ENCODE measurements at regions not wholly inside any gene's neighbourhood (a gene's known extent, or its start where the extent isn't known, plus 50 kb on each side); places are given as distances from the start of the nearest gene placed in this dataset.

GRCh38 chr5:158553962-158554336 lies 545.8 kb downstream of the EBF1 start:
- no peak for DNase-seq (ENCODE audit: low read depth in 2 of 2)

- DNase-seq (ENCODE audit: low read depth in 2 of 2), result peak; percentile 93 to 94
These were observed 546.3 kb downstream of the EBF1 start for GRCh38 chr5:158553195-158553961.

- no peak for DNase-seq (ENCODE audit: low read depth in 2 of 2)
These were observed 547.5 kb downstream of the EBF1 start for GRCh38 chr5:158552241-158552640.

GRCh38 chr5:158549311-158549710 lies 550.4 kb downstream of the EBF1 start:
- no peak for DNase-seq (ENCODE audit: low read depth in 2 of 2)

- no peak for DNase-seq (ENCODE audit: low read depth in 2 of 2)
These were observed 553.0 kb downstream of the EBF1 start for GRCh38 chr5:158546748-158547147.

- DNase-seq (ENCODE audit: low read depth in 2 of 2), result no peak
These were observed 553.7 kb downstream of the EBF1 start for GRCh38 chr5:158545949-158546530.

- no peak for DNase-seq (ENCODE audit: low read depth in 2 of 2)
These were observed 555.1 kb downstream of the EBF1 start for GRCh38 chr5:158544388-158545339.

- peak in 1 of 2 experiments; percentile 30 for DNase-seq (ENCODE audit: low read depth in 2 of 2)
These were observed 556.0 kb downstream of the EBF1 start for GRCh38 chr5:158543539-158544387.

- no peak for DNase-seq (ENCODE audit: low read depth in 2 of 2)
These were observed 558.0 kb downstream of the EBF1 start for GRCh38 chr5:158541536-158542297.

- DNase-seq (ENCODE audit: low read depth in 2 of 2), result no peak
These were observed 561.1 kb downstream of the EBF1 start for GRCh38 chr5:158538506-158539074.

- DNase-seq (ENCODE audit: low read depth in 2 of 2), result no peak
These were observed 562.4 kb downstream of the EBF1 start for GRCh38 chr5:158537366-158537765.

- DNase-seq (ENCODE audit: low read depth in 2 of 2), result no peak
These were observed 565.5 kb downstream of the EBF1 start for GRCh38 chr5:158534203-158534602.

GRCh38 chr5:158532739-158533138 lies 567.0 kb downstream of the EBF1 start:
- DNase-seq (ENCODE audit: low read depth in 2 of 2), result no peak

- DNase-seq (ENCODE audit: low read depth in 2 of 2), result no peak
These were observed 567.9 kb downstream of the EBF1 start for GRCh38 chr5:158531860-158532259.

- DNase-seq (ENCODE audit: low read depth in 2 of 2), result no peak
These were observed 569.6 kb downstream of the EBF1 start for GRCh38 chr5:158530115-158530514.

- no peak for DNase-seq (ENCODE audit: low read depth in 2 of 2)
These were observed 570.3 kb downstream of the EBF1 start for GRCh38 chr5:158529454-158529853.

GRCh38 chr5:158525663-158526062 lies 574.1 kb downstream of the EBF1 start:
- DNase-seq (ENCODE audit: low read depth in 2 of 2), result no peak

- no peak for DNase-seq (ENCODE audit: low read depth in 2 of 2)
These were observed 575.6 kb downstream of the EBF1 start for GRCh38 chr5:158524070-158524469.

GRCh38 chr5:158522776-158523175 lies 576.9 kb downstream of the EBF1 start:
- DNase-seq (ENCODE audit: low read depth in 2 of 2), result peak; percentile 42 to 53

- peak; percentile 63 to 67 for DNase-seq (ENCODE audit: low read depth in 2 of 2)
These were observed 577.7 kb downstream of the EBF1 start for GRCh38 chr5:158521995-158522394.

Measured in fibroblast of skin of left quadriceps (primary cell).